ENCODE measurements at regions not wholly inside any gene's neighbourhood (a gene's known extent, or its start where the extent isn't known, plus 50 kb on each side); places are given as distances from the start of the nearest gene placed in this dataset.

DNA sequence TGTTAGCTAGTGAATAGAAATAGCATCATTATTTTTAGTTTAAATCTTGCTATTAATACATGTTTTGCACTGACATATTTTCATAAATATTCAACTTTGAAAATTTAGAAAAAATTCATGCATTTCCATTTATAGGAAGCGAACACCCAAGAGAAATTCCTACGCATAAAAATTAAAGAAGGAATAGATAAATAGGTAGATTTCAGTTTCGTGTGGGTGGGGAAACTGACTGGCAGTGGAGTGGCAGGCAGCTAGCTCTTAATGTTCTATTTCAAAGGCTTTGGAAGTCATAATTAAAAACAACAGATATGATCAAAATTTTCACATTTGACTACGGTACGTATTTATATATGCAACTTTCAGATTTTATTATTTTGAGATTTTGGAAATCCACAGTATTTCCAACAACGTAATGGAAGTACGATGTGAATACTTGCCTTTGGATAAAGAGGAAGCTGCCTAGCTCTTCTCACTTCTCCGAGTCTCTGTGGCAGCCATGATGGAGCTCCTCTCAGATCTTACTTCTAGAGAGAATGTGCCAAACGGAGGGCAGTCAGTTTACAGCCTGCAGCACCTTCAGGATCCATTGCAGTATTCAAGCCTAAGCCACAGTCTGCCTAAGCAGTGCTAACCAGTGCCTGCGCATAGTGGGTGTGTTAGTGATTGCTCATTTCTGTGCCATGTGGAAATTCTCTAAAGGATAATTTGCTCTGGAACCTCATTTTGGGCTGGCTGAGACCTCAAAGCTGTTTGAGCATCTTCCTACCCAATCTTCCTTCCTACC is 62.9 kb upstream of the RGS4 start:
- TF ChIP-seq, protein P1, sequence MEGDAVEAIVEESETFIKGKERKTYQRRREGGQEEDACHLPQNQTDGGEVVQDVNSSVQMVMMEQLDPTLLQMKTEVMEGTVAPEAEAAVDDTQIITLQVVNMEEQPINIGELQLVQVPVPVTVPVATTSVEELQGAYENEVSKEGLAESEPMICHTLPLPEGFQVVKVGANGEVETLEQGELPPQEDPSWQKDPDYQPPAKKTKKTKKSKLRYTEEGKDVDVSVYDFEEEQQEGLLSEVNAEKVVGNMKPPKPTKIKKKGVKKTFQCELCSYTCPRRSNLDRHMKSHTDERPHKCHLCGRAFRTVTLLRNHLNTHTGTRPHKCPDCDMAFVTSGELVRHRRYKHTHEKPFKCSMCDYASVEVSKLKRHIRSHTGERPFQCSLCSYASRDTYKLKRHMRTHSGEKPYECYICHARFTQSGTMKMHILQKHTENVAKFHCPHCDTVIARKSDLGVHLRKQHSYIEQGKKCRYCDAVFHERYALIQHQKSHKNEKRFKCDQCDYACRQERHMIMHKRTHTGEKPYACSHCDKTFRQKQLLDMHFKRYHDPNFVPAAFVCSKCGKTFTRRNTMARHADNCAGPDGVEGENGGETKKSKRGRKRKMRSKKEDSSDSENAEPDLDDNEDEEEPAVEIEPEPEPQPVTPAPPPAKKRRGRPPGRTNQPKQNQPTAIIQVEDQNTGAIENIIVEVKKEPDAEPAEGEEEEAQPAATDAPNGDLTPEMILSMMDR (optimal IDR thresholded peaks at IDR 0.05 in 1 of 3, IDR thresholded peaks at IDR 0.05 in 1 of 3, conservative IDR thresholded peaks at IDR 0.05 in 1 of 3; ENCODE audit: extremely low read depth in 1 of 3, insufficient read depth in 2 of 3, low read length in 3 of 3) = no peak
- TF ChIP-seq EZH2 (IDR thresholded peaks at IDR 0.05; ENCODE audit: low read length) = no peak
